ENCODE measurements at regions not wholly inside any gene's neighbourhood (a gene's known extent, or its start where the extent isn't known, plus 50 kb on each side); places are given as distances from the start of the nearest gene placed in this dataset.
"Not testable (repeated sequence)": the region's sequence is repeated elsewhere in the genome, so short reads cannot be mapped to it uniquely, and the experiment has no call there.

- no peak for TF ChIP-seq CTCF (IDR thresholded peaks at IDR 0.05)
- intact Hi-C loops (cut with DNase I) = no loop called here
- no peak overlapping the region for H3K27ac ChIP-seq
- no peaks in the 10 kb centered on the region for H3K36me3 ChIP-seq
- DNase-seq (no peak), ATAC-seq (no peak)
- no peaks in the 10 kb centered on the region for H3K27me3 ChIP-seq (ENCODE audit: low read depth)
- no peaks in the 10 kb centered on the region for H3K4me1 ChIP-seq
- no peaks in the 10 kb centered on the region for H3K9me3 ChIP-seq
- no peak overlapping the region for H3K4me3 ChIP-seq
Observed at GRCh38 chr1:38648417-38648816, 211.2 kb downstream of the RRAGC start.

GRCh38 chr1:38647341-38647740 is 212.2 kb downstream of the RRAGC start:
- H3K9me3 ChIP-seq; H3K27me3 ChIP-seq (ENCODE audit: low read depth); intact Hi-C loops (cut with DNase I); DNase-seq; H3K27ac ChIP-seq; H3K4me1 ChIP-seq; ATAC-seq; H3K36me3 ChIP-seq; H3K4me3 ChIP-seq: not testable (repeated sequence)

GRCh38 chr1:38644092-38644491 is 215.5 kb downstream of the RRAGC start:
- Histone ChIP-seq H3K4me3 (no peak overlapping the region), H3K27me3 (ENCODE audit: low read depth) (no peaks in the 10 kb centered on the region), H3K9me3 (no peaks in the 10 kb centered on the region), H3K36me3 (no peaks in the 10 kb centered on the region), H3K4me1 (no peaks in the 10 kb centered on the region), H3K27ac (no peak overlapping the region)
- no peak for TF ChIP-seq CTCF (IDR thresholded peaks at IDR 0.05)
- intact Hi-C loops (cut with DNase I) = no loop called here
- DNase-seq = no peak
- ATAC-seq = no peak

GRCh38 chr1:38641661-38642060 is 217.9 kb downstream of the RRAGC start:
- ATAC-seq (no peak), DNase-seq (no peak)
- Histone ChIP-seq H3K4me1 (no peaks in the 10 kb centered on the region), H3K27ac (no peak overlapping the region), H3K36me3 (no peaks in the 10 kb centered on the region), H3K9me3 (no peaks in the 10 kb centered on the region), H3K4me3 (no peak overlapping the region), H3K27me3 (ENCODE audit: low read depth) (no peaks in the 10 kb centered on the region)
- TF ChIP-seq CTCF (IDR thresholded peaks at IDR 0.05) = no peak
- intact Hi-C loops (cut with DNase I) = no loop called here

- no peak for ATAC-seq
- H3K9me3 ChIP-seq = no peaks in the 10 kb centered on the region
- TF ChIP-seq CTCF (IDR thresholded peaks at IDR 0.05) = no peak
- intact Hi-C loops (cut with DNase I) = no loop called here
- H3K27ac ChIP-seq = no peak overlapping the region
- no peaks in the 10 kb centered on the region for H3K4me1 ChIP-seq
- DNase-seq = no peak
- peaks cover 8% of the 10 kb centered on the region for H3K27me3 ChIP-seq (ENCODE audit: low read depth)
- no peaks in the 10 kb centered on the region for H3K36me3 ChIP-seq
- no peak overlapping the region for H3K4me3 ChIP-seq
Observed at GRCh38 chr1:38640371-38640770, 219.2 kb downstream of the RRAGC start.

GRCh38 chr1:38628241-38628640 is 231.3 kb downstream of the RRAGC start:
- TF ChIP-seq CTCF (IDR thresholded peaks at IDR 0.05) = no peak
- Histone ChIP-seq H3K27me3 (ENCODE audit: low read depth) (no peaks in the 10 kb centered on the region), H3K4me1 (no peaks in the 10 kb centered on the region), H3K9me3 (no peaks in the 10 kb centered on the region), H3K36me3 (no peaks in the 10 kb centered on the region), H3K4me3 (no peak overlapping the region), H3K27ac (no peak overlapping the region)
- ATAC-seq = no peak
- intact Hi-C loops (cut with DNase I) = no loop called here
- no peak for DNase-seq
